HCT116 (cell line): ENCODE measurements at regions not wholly inside any gene's neighbourhood (a gene's known extent, or its start where the extent isn't known, plus 50 kb on each side); places are given as distances from the start of the nearest gene placed in this dataset.

ENCODE experiments used
- ATAC-seq: fragments of 200-7000 bp; cut with Tn5 transposase; 2 replicates; pipeline ENCODE4 v1.9.1; 2020; ENCODE audit warnings: mild to moderate bottlenecking, moderate library complexity
- BruUV-seq: library from RNA; stranded (reverse); fragments of 400-500 nt; replicated peaks from 2 replicates; lab custom pipeline; 2021; lab: Mats Ljungman, UMichigan
- CTCF ChIA-PET: fragments of 300-600 bp; sonication (Branson Sonifier 250); formaldehyde crosslinking; loops from one replicate; lab custom pipeline; 2021; ENCODE audit warnings: antibody characterized with exemption; lab: Charles Lee
- POLR2A ChIA-PET: fragments of 300-600, 350-600 bp; sonication (Branson Sonifier 250); formaldehyde crosslinking; loops from one replicate; lab custom pipeline; 2021; ENCODE audit warnings: antibody characterized with exemption; lab: Charles Lee
- RAD21 ChIA-PET, 2 experiments: fragments of 300-600 bp; sonication (Branson Sonifier 250); formaldehyde crosslinking; loops; one replicate each; lab custom pipeline; 2023; ENCODE audit warnings: low total read pairs in 2 of 2; ENCODE audit not compliant: uncharacterized antibody in 2 of 2, unreplicated experiment in 2 of 2, low non-redundant PET in 1 of 2; lab: Charles Lee
- DNase-seq: peaks from one replicate; pipeline ENCODE4 v3.0.0-alpha.2; 2010; ENCODE audit warnings: low read depth, low spot score
- H2AFZ ChIP-seq: fragments of 200-600 bp; shearing (Covaris generic), sonication (generic); 2 replicates; pipeline ENCODE4 v1.6.1; 2017; ENCODE audit warnings: low read depth, mixed run types, mixed read lengths, antibody characterized with exemption, low read length; ENCODE audit not compliant: poor library complexity, severe bottlenecking
- H3K27ac ChIP-seq: 2 replicates; pipeline ENCODE4 v1.5.1; 2012; ENCODE audit warnings: low read depth, low read length
- H3K27me3 ChIP-seq: fragments of 200-600 bp; sonication (generic); 2 replicates; pipeline ENCODE4 v1.6.1; 2016; ENCODE audit warnings: mixed run types, low read length, mixed read lengths; ENCODE audit not compliant: insufficient read depth
- H3K36me3 ChIP-seq, 2 experiments: fragments of 200-500 bp in 1 of 2; fragments of 200-600 bp in 1 of 2; sonication (Bioruptor generic) in 1 of 2; sonication (generic) in 1 of 2; 2 replicates each; pipeline versions ENCODE4 v1.5.1 to v1.6.1; 2014 to 2016; ENCODE audit warnings: low read length in 2 of 2, inconsistent platforms in 1 of 2, mixed read lengths in 1 of 2, mixed run types in 1 of 2; ENCODE audit not compliant: insufficient read depth in 2 of 2, control insufficient read depth in 1 of 2
- H3K4me1 ChIP-seq, 2 experiments: fragments of 200-600 bp in 1 of 2; sonication (generic) in 1 of 2; 2 replicates each; pipeline versions ENCODE4 v1.5.1 to v1.6.1; 2012 to 2017; ENCODE audit warnings: low read length in 2 of 2, inconsistent platforms in 1 of 2, mild to moderate bottlenecking in 1 of 2, mixed read lengths in 1 of 2, mixed run types in 1 of 2, moderate library complexity in 1 of 2; ENCODE audit not compliant: insufficient read depth in 2 of 2, control insufficient read depth in 1 of 2
- H3K4me2 ChIP-seq: fragments of 200-600 bp; sonication (generic); 2 replicates; pipeline ENCODE4 v1.6.1; 2017; ENCODE audit warnings: mixed run types, low read length, mixed read lengths
- H3K4me3 ChIP-seq, 2 experiments: fragments of 200-600 bp in 1 of 2; sonication (generic) in 1 of 2; replicated peaks in 1 of 2; 2 replicates each; pipeline ENCODE4 v1.5.1; 2011 to 2016; ENCODE audit warnings: low read length in 2 of 2, control low read depth in 1 of 2, low read depth in 1 of 2, mild to moderate bottlenecking in 1 of 2, mixed read lengths in 1 of 2, mixed run types in 1 of 2
- H3K79me2 ChIP-seq: fragments of 200-600 bp; sonication (generic); 2 replicates; pipeline ENCODE4 v1.6.1; 2017; ENCODE audit warnings: mild to moderate bottlenecking, mixed run types, low read length, moderate library complexity, mixed read lengths; ENCODE audit not compliant: insufficient read depth
- H3K9ac ChIP-seq: fragments of 200-600 bp; sonication (generic); 2 replicates; pipeline ENCODE4 v1.6.1; 2016; ENCODE audit warnings: low read length, mixed read lengths
- H3K9me2 ChIP-seq: fragments of 200-600 bp; sonication (generic), shearing (Covaris generic); 2 replicates; pipeline ENCODE4 v1.6.1; 2017; ENCODE audit warnings: mixed run types, mild to moderate bottlenecking, moderate library complexity; ENCODE audit not compliant: insufficient read depth
- H3K9me3 ChIP-seq, 2 experiments: fragments of 200-500 bp in 1 of 2; fragments of 200-600 bp in 1 of 2; sonication (Bioruptor generic) in 1 of 2; sonication (generic) in 1 of 2; 2 replicates each; pipeline ENCODE4 v1.6.1; 2014 to 2017; ENCODE audit warnings: low read length in 2 of 2, mixed read lengths in 2 of 2, inconsistent platforms in 1 of 2, low read depth in 1 of 2, mild to moderate bottlenecking in 1 of 2, mixed run types in 1 of 2, moderate library complexity in 1 of 2; ENCODE audit not compliant: control insufficient read depth in 1 of 2, insufficient read depth in 1 of 2
- H4K20me1 ChIP-seq: fragments of 200-600 bp; sonication (generic), shearing (Covaris generic); 2 replicates; pipeline ENCODE4 v1.6.1; 2017; ENCODE audit warnings: mixed run types, mild to moderate bottlenecking, moderate library complexity; ENCODE audit not compliant: insufficient read depth
- CEBPB ChIP-seq: IDR thresholded peaks from 2 replicates; pipeline ENCODE4 v1.6.1; 2012; ENCODE audit warnings: low read depth
- EGR1 ChIP-seq: IDR thresholded peaks from 2 replicates; pipeline ENCODE4 v1.6.1; 2012; ENCODE audit warnings: low read depth
- EZH2 ChIP-seq: fragments of 200-600 bp; sonication (generic); IDR thresholded peaks from 2 replicates; pipeline ENCODE4 v1.6.1; 2017; ENCODE audit warnings: antibody characterized with exemption, mixed run types
- JUND ChIP-seq: IDR thresholded peaks from 2 replicates; pipeline ENCODE4 v1.6.1; 2012
- POLR2AphosphoS5 ChIP-seq: IDR thresholded peaks from 2 replicates; pipeline ENCODE4 v1.6.1; 2011; ENCODE audit warnings: mild to moderate bottlenecking, low read depth, low read length, moderate library complexity
- REST ChIP-seq: IDR thresholded peaks from 2 replicates; pipeline ENCODE4 v1.6.1; 2012; ENCODE audit warnings: low read depth
- SIN3A ChIP-seq: IDR thresholded peaks from 2 replicates; pipeline ENCODE4 v1.6.1; 2012; ENCODE audit warnings: low read depth
- YY1 ChIP-seq: IDR thresholded peaks from 2 replicates; pipeline ENCODE4 v1.6.1; 2011; ENCODE audit warnings: low read length, low read depth, moderate library complexity, mild to moderate bottlenecking; ENCODE audit not compliant: insufficient replicate concordance; ENCODE audit errors: extremely low read depth
- intact Hi-C: fragments of 100-400 bp; cut with micrococcal nuclease; formaldehyde crosslinking; loops from 2 replicates; pipeline ENCODE4 v1.10.0; 2022

- H3K79me2 ChIP-seq: no peaks in the 10 kb centered on the region
- H3K27ac ChIP-seq: no peak overlapping the region
- H3K4me3 ChIP-seq: no peak overlapping the region
- ATAC-seq (peak; percentile 83), DNase-seq (no peak)
- POLR2A ChIA-PET: no interaction called here
- TF ChIP-seq EZH2: no peak
- TF ChIP-seq REST: no peak
- no peak for TF ChIP-seq SIN3A
- no peak for TF ChIP-seq YY1
- no peak for TF ChIP-seq EGR1
- TF ChIP-seq POLR2AphosphoS5: no peak
- peak; percentile 14; the same call in 1 of the 2 replicates for TF ChIP-seq JUND
- TF ChIP-seq CEBPB: no peak
- H2AFZ ChIP-seq: no peak overlapping the region
- no peak overlapping the region for H3K4me2 ChIP-seq
- no peaks in the 10 kb centered on the region for H4K20me1 ChIP-seq
- H3K4me1 ChIP-seq: 0 out of 4 replicates have a peak, but pooled peaks cover 0 to 3% of the 10 kb centered on the region in 2 experiments
- BruUV-seq: no TSS peak
- no peak overlapping the region for H3K9ac ChIP-seq
- no peaks in the 10 kb centered on the region for H3K9me3 ChIP-seq
- CTCF ChIA-PET: no interaction called here
- no peaks in the 10 kb centered on the region for H3K27me3 ChIP-seq
- no peaks in the 10 kb centered on the region for H3K36me3 ChIP-seq
- H3K9me2 ChIP-seq: no peaks in the 10 kb centered on the region
- intact Hi-C loops: no loop called here
- RAD21 ChIA-PET: no interaction called here
These were observed 560.0 kb upstream of the KLHL1 start for GRCh38 chr13:70668293-70668692.
